Kidney (tissue), 13 donors: ENCODE measurements at regions not wholly inside any gene's neighbourhood (a gene's known extent, or its start where the extent isn't known, plus 50 kb on each side); places are given as distances from the start of the nearest gene placed in this dataset.

Source experiments
- DNase-seq, 5 donors: peaks; one replicate each; pipeline ENCODE4 v3.0.0-alpha.2; 2013 to 2020
- FAIRE-seq: peaks from 2 replicates; lab custom pipeline; 2012; peaks lifted over from hg19 to GRCh38; lab: Jason Lieb, UNC
- H3K27ac ChIP-seq, 2 donors: one replicate each; pipeline ENCODE4 v1.7.0; 2013; ENCODE audit warnings: low read depth in 2 of 2, low read length in 2 of 2, inconsistent platforms in 1 of 2
- H3K27me3 ChIP-seq: one replicate; pipeline ENCODE4 v1.7.1; 2013; ENCODE audit warnings: low read length, inconsistent platforms; ENCODE audit not compliant: control insufficient read depth, insufficient read depth
- H3K36me3 ChIP-seq, 3 donors: one replicate each; pipeline versions ENCODE4 v1.7.0 to v1.7.1; 2013; ENCODE audit warnings: low read length in 3 of 3, control low read depth in 1 of 3, inconsistent platforms in 1 of 3; ENCODE audit not compliant: insufficient read depth in 3 of 3, control insufficient read depth in 2 of 3
- H3K4me1 ChIP-seq, 3 donors: one replicate each; pipeline versions ENCODE4 v1.7.0 to v1.7.1; 2013; ENCODE audit warnings: low read length in 3 of 3, inconsistent platforms in 1 of 3, low read depth in 1 of 3; ENCODE audit not compliant: control insufficient read depth in 2 of 3, insufficient read depth in 2 of 3
- H3K4me3 ChIP-seq, 3 donors: one replicate each; pipeline versions ENCODE4 v1.7.0 to v1.8.1; 2013; ENCODE audit warnings: low read length in 3 of 3, control low read depth in 1 of 3, inconsistent platforms in 1 of 3
- H3K9ac ChIP-seq, 3 donors: one replicate each; pipeline versions ENCODE4 v1.7.0 to v1.7.1; 2013; ENCODE audit warnings: low read length in 3 of 3, control low read depth in 1 of 3, inconsistent platforms in 1 of 3
- H3K9me3 ChIP-seq, 3 donors: one replicate each; pipeline versions ENCODE4 v1.7.0 to v1.7.1; 2013; ENCODE audit warnings: low read length in 3 of 3, control low read depth in 1 of 3, inconsistent platforms in 1 of 3; ENCODE audit not compliant: control insufficient read depth in 2 of 3, insufficient read depth in 1 of 3
- CTCF ChIP-seq: IDR thresholded peaks from 3 replicates; pipeline ENCODE4 v1.5.1; 2012; ENCODE audit warnings: mild to moderate bottlenecking, moderate library complexity, borderline replicate concordance; ENCODE audit not compliant: insufficient read depth; ENCODE audit errors: extremely low read depth
- intact Hi-C: fragments of 100-400 bp; cut with DNase I; formaldehyde crosslinking; loops from one replicate; pipeline ENCODE4 v1.11.1; 2022
- donor health status: control.
- donor health status: control.
- donor health status: control.
- donor health status: control.
- donor health status: control.
- donor health status: DM: yes; HTN: yes; CAD: no.
- donor health status: Normal renal cell carcinoma (clear cell type).

- intact Hi-C loops, result no loop called here
- no peaks in the 10 kb centered on the region for H3K9me3 ChIP-seq
- no peaks in the 10 kb centered on the region for H3K4me1 ChIP-seq
- H3K4me3 ChIP-seq, result no peak overlapping the region
- DNase-seq (no peak), FAIRE-seq (no peak)
- no peak overlapping the region for H3K27ac ChIP-seq
- no peak for TF ChIP-seq CTCF
- H3K27me3 ChIP-seq, result no peaks in the 10 kb centered on the region
- no peaks in the 10 kb centered on the region for H3K36me3 ChIP-seq
- H3K9ac ChIP-seq, result no peak overlapping the region
These were observed 566.7 kb downstream of the CCDC171 start for GRCh38 chr9:16119261-16120230.

GRCh38 chr9:16120231-16120641 lies 567.4 kb downstream of the CCDC171 start:
- DNase-seq (no peak), FAIRE-seq (no peak)
- intact Hi-C loops, result no loop called here
- H3K27me3 ChIP-seq, result no peaks in the 10 kb centered on the region
- H3K9me3 ChIP-seq, result no peaks in the 10 kb centered on the region
- no peak overlapping the region for H3K27ac ChIP-seq
- no peak overlapping the region for H3K9ac ChIP-seq
- no peaks in the 10 kb centered on the region for H3K36me3 ChIP-seq
- no peak overlapping the region for H3K4me3 ChIP-seq
- no peak for TF ChIP-seq CTCF
- H3K4me1 ChIP-seq, result no peaks in the 10 kb centered on the region

GRCh38 chr9:16120727-16121126 lies 567.9 kb downstream of the CCDC171 start:
- no peak for FAIRE-seq

More at GRCh38 chr9:16120727-16121126, 567.9 kb downstream of the CCDC171 start:
- Histone ChIP-seq H3K4me3 (no peak overlapping the region), H3K4me1 (no peaks in the 10 kb centered on the region), H3K27me3 (no peaks in the 10 kb centered on the region), H3K27ac (no peak overlapping the region), H3K9me3 (no peaks in the 10 kb centered on the region), H3K36me3 (no peaks in the 10 kb centered on the region), H3K9ac (no peak overlapping the region)
- intact Hi-C loops, result no loop called here
- DNase-seq, result no peak
- no peak for TF ChIP-seq CTCF
